HEK293T (cell line): ENCODE measurements at regions not wholly inside any gene's neighbourhood (a gene's known extent, or its start where the extent isn't known, plus 50 kb on each side); places are given as distances from the start of the nearest gene placed in this dataset.

ENCODE experiments used
- CTCF ChIA-PET: fragments of 350-600 bp; formaldehyde crosslinking; extraction: SDS; loops from one replicate; lab custom pipeline; 2021; ENCODE audit warnings: antibody characterized with exemption, inconsistent platforms; lab: Yijun Ruan, JAX
- POLR2A ChIA-PET: fragments of 350-600 bp; formaldehyde crosslinking; extraction: SDS; loops from one replicate; lab custom pipeline; 2020; ENCODE audit warnings: antibody characterized with exemption, inconsistent platforms; lab: Yijun Ruan, JAX
- DNase-seq: peaks from one replicate; pipeline ENCODE4 v3.0.0; 2012; ENCODE audit warnings: mixed read lengths; ENCODE audit errors: extremely low spot score
- ARNT ChIP-seq: fragments of 450-650 bp; IDR thresholded peaks from 2 replicates; pipeline ENCODE4 v1.6.1; 2017; ENCODE audit warnings: mild to moderate bottlenecking
- BHLHE40 ChIP-seq: fragments of 450-650 bp; IDR thresholded peaks from 2 replicates; pipeline ENCODE4 v1.6.1; 2016; ENCODE audit warnings: mild to moderate bottlenecking, moderate library complexity, borderline replicate concordance
- CTBP1 ChIP-seq: fragments of 450-650 bp; IDR thresholded peaks from 2 replicates; pipeline ENCODE4 v1.6.1; 2016; ENCODE audit warnings: borderline replicate concordance
- ELF4 ChIP-seq: fragments of 450-650 bp; IDR thresholded peaks from 2 replicates; pipeline ENCODE4 v1.6.1; 2017; ENCODE audit warnings: antibody characterized with exemption
- FOXA1 ChIP-seq: fragments of 450-650 bp; IDR thresholded peaks from 2 replicates; pipeline ENCODE4 v1.6.1; 2016; ENCODE audit warnings: mild to moderate bottlenecking
- FOXK2 ChIP-seq: fragments of 450-650 bp; IDR thresholded peaks from 2 replicates; pipeline ENCODE4 v1.6.1; 2016; ENCODE audit warnings: mild to moderate bottlenecking
- FOXM1 ChIP-seq: fragments of 450-650 bp; IDR thresholded peaks from 2 replicates; pipeline ENCODE4 v1.6.1; 2017; ENCODE audit warnings: mild to moderate bottlenecking, borderline replicate concordance
- HDGF ChIP-seq: fragments of 450-650 bp; IDR thresholded peaks from 2 replicates; pipeline ENCODE4 v1.6.1; 2017; ENCODE audit warnings: antibody characterized with exemption, borderline replicate concordance
- L3MBTL2 ChIP-seq: fragments of 450-650 bp; conservative IDR thresholded peaks from 2 replicates; pipeline ENCODE4 v1.6.1; 2016; ENCODE audit warnings: mild to moderate bottlenecking
- LEF1 ChIP-seq: fragments of 450-650 bp; IDR thresholded peaks from 2 replicates; pipeline ENCODE4 v1.6.1; 2017; ENCODE audit warnings: mild to moderate bottlenecking, borderline replicate concordance
- NFRKB ChIP-seq: fragments of 450-650 bp; IDR thresholded peaks from 2 replicates; pipeline ENCODE4 v1.6.1; 2016; ENCODE audit warnings: mild to moderate bottlenecking, moderate library complexity
- SP1 ChIP-seq: fragments of 450-650 bp; IDR thresholded peaks from 2 replicates; pipeline ENCODE4 v1.6.1; 2017
- SUZ12 ChIP-seq: fragments of 450-650 bp; IDR thresholded peaks from 2 replicates; pipeline ENCODE4 v1.6.1; 2016; ENCODE audit warnings: mild to moderate bottlenecking
- TARDBP ChIP-seq: fragments of 450-650 bp; IDR thresholded peaks from 2 replicates; pipeline ENCODE4 v1.6.1; 2016
- ZNF384 ChIP-seq: fragments of 450-650 bp; IDR thresholded peaks from 2 replicates; pipeline ENCODE4 v1.6.1; 2016
- TF ChIP-seq, protein P1 (sequence below): fragments of 450-650 bp; IDR thresholded peaks from 2 replicates; pipeline ENCODE4 v1.6.1; 2016

- POLR2A ChIA-PET = no interaction called here
- CTCF ChIA-PET = no interaction called here
- TF ChIP-seq SUZ12 = no peak
- TF ChIP-seq TARDBP = no peak
- TF ChIP-seq, protein P1, sequence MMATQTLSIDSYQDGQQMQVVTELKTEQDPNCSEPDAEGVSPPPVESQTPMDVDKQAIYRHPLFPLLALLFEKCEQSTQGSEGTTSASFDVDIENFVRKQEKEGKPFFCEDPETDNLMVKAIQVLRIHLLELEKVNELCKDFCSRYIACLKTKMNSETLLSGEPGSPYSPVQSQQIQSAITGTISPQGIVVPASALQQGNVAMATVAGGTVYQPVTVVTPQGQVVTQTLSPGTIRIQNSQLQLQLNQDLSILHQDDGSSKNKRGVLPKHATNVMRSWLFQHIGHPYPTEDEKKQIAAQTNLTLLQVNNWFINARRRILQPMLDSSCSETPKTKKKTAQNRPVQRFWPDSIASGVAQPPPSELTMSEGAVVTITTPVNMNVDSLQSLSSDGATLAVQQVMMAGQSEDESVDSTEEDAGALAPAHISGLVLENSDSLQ = no peak
- TF ChIP-seq FOXA1 = no peak
- TF ChIP-seq L3MBTL2 = no peak
- no peak for TF ChIP-seq FOXK2
- no peak for TF ChIP-seq CTBP1
- no peak for TF ChIP-seq LEF1
- no peak for TF ChIP-seq NFRKB
- TF ChIP-seq HDGF = no peak
- no peak for TF ChIP-seq ZNF384
- no peak for TF ChIP-seq BHLHE40
- no peak for TF ChIP-seq FOXM1
- no peak for TF ChIP-seq ARNT
- TF ChIP-seq ELF4 = no peak
- no peak for TF ChIP-seq SP1
- no peak for DNase-seq
These were observed 364.1 kb downstream of the PCNX1 start for GRCh38 chr14:71271166-71271945.

GRCh38 chr14:71273366-71273765, 366.1 kb downstream of the PCNX1 start:
- POLR2A ChIA-PET = no interaction called here
- TF ChIP-seq CTBP1 = no peak
- no peak for TF ChIP-seq SUZ12
- no peak for TF ChIP-seq BHLHE40
- TF ChIP-seq SP1 = no peak
- TF ChIP-seq, protein P1 = no peak
- TF ChIP-seq TARDBP = no peak
- TF ChIP-seq FOXA1 = no peak
- TF ChIP-seq L3MBTL2 = no peak
- no peak for TF ChIP-seq ZNF384
- no peak for TF ChIP-seq FOXM1
- TF ChIP-seq ELF4 = no peak
- no peak for TF ChIP-seq HDGF
- TF ChIP-seq NFRKB = no peak
- TF ChIP-seq FOXK2 = no peak
- no peak for DNase-seq
- CTCF ChIA-PET = no interaction called here

DNA sequence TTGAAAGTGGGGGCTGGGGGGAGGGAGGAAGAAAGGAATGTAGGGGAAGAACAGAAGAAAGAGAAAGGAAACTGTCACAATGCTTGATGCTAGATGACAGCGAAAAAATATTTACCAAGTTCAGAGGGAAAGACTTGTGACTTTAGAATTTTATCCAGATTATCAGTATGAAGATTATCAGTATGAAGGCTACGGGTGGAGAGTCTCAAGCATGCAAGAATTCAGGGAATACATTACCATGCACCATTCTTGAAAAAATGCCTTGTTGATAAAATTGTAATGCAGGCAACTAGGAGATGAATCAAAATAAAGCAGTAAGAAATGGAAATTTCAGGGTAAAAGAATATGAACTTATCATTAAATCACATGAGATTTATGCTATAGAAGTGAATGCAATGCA, 376.8 kb downstream of the PCNX1 start:
- no peak for DNase-seq
- ChIA-PET POLR2A (no interaction called here), CTCF (no interaction called here)
- TF ChIP-seq TARDBP (no peak), SP1 (no peak), ARNT (no peak), CTBP1 (no peak), LEF1 (no peak)

- ChIA-PET POLR2A (no interaction called here), CTCF (no interaction called here)
- TF ChIP-seq SP1 = no peak
- TF ChIP-seq TARDBP = no peak
- TF ChIP-seq BHLHE40 = no peak
- TF ChIP-seq ZNF384 = no peak
- no peak for TF ChIP-seq LEF1
- DNase-seq = no peak
These were observed 378.9 kb downstream of the PCNX1 start for GRCh38 chr14:71286126-71286525.

DNA sequence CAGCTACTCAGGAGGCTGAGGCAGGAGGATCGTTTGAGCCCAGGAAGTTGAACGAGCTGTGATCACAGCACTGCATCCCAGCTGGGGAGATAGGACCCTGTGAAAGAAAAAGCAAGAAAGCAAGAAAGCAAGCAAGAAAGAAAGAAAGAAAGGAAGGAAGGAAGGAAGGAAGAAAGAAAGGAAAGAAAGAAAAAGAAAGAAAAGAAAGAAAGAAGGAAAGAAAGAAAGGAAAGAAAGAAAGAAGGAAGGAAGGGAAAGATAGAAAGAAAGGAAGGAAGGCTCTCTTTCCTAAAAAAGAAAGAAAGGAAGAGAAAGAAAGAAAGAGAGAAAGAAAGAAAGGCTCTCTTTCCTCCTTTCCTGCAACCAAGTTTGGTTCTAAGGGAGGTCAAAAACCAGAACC, 380.3 kb downstream of the PCNX1 start:
- no peak for DNase-seq
- CTCF ChIA-PET = interaction anchor here (0.6 kb wide), 1 partner anchor 64 kb away, joined by 5 read pairs; no protein-coding TSS in a partner anchor
- TF ChIP-seq, protein P1 = no peak
- TF ChIP-seq NFRKB (no peak), ZNF384 (no peak)
- POLR2A ChIA-PET = no interaction called here

- POLR2A ChIA-PET = no interaction called here
- CTCF ChIA-PET = no interaction called here
- TF ChIP-seq ARNT (no peak), SUZ12 (no peak), TARDBP (no peak), BHLHE40 (no peak), HDGF (no peak), FOXK2 (no peak), L3MBTL2 (no peak), CTBP1 (no peak), FOXM1 (no peak), ELF4 (no peak), SP1 (no peak), LEF1 (no peak), FOXA1 (no peak), ZNF384 (no peak), NFRKB (no peak)
- TF ChIP-seq, protein P1 = no peak
- DNase-seq = no peak
These were observed 382.3 kb downstream of the PCNX1 start for GRCh38 chr14:71289536-71289935.
